Hepatic stellate cell (primary cell): ENCODE measurements at regions not wholly inside any gene's neighbourhood (a gene's known extent, or its start where the extent isn't known, plus 50 kb on each side); places are given as distances from the start of the nearest gene placed in this dataset.
"Not testable (repeated sequence)": the region's sequence is repeated elsewhere in the genome, so short reads cannot be mapped to it uniquely, and the experiment has no call there.

Experiments used
- DNase-seq: peaks from one replicate; pipeline ENCODE4 v3.0.0; 2011; ENCODE audit warnings: low spot score

DNA sequence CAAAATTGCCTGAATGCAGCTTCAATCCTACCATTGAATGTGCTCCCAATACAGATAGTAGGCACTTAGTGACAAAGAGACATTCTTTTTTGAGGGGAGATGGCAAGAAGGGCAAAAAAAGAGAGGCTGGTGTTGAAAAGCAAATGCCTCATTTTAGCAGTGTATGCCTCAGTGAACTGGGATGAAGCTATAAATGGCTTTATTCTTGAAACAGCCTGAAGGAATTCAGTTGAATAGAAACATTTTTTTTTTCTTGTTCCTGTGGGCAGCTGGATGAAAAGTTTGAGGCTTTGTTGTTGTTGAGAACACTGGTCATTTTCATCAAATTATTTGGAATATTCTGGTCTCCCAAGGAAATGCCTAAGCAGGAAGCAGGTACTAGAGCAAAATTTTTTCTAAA is 228.9 kb downstream of the RNF144A start:
- no peak for DNase-seq

GRCh38 chr2:7154656-7155055 is 237.4 kb downstream of the RNF144A start:
- no peak for DNase-seq

DNA sequence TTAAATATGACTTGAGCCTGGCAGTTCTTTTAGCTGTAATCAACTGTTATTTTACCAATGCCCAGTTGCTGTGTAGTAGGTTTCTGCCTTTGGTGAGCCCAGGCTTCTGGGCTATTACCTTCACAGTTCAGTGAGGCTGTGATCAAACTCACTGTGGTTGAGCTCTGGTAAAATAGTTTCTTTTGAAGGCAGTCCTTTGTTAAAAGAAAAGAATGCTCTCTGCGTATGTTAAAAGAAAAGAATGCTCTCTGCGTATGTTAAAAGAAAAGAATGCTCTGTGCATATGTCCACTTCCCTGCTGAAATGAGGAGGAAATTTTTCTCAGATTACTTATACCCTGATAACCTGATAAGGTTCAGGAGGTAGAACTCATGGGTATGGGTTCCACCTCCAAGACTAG is 244.3 kb downstream of the RNF144A start:
- no peak for DNase-seq

GRCh38 chr2:7165736-7166135 is 248.5 kb downstream of the RNF144A start:
- no peak for DNase-seq

GRCh38 chr2:7167801-7168411 is 250.7 kb downstream of the RNF144A start:
- DNase-seq, result no peak

- no peak for DNase-seq
These were observed 252.4 kb downstream of the RNF144A start for GRCh38 chr2:7169593-7169992.

DNA sequence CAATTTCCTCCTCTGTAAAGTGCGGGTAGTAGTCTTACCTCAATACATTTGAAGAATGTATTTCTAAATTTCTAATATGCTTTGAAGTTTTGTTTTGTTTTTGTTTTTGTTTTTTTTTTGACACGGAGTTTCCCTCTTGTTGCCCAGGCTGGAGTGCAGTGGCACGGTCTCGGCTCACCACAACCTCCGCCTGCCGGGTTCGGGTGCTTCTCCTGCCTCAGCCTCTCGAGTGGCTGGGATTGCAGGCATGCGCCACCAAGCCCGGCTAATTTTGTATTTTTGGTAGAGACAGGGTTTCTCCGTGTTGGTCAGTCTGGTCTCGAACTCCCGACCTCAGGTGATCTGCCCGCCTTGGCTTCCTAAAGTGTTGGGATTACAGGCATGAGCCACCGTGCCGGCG is 261.8 kb downstream of the RNF144A start:
- DNase-seq, result not testable (repeated sequence)

DNA sequence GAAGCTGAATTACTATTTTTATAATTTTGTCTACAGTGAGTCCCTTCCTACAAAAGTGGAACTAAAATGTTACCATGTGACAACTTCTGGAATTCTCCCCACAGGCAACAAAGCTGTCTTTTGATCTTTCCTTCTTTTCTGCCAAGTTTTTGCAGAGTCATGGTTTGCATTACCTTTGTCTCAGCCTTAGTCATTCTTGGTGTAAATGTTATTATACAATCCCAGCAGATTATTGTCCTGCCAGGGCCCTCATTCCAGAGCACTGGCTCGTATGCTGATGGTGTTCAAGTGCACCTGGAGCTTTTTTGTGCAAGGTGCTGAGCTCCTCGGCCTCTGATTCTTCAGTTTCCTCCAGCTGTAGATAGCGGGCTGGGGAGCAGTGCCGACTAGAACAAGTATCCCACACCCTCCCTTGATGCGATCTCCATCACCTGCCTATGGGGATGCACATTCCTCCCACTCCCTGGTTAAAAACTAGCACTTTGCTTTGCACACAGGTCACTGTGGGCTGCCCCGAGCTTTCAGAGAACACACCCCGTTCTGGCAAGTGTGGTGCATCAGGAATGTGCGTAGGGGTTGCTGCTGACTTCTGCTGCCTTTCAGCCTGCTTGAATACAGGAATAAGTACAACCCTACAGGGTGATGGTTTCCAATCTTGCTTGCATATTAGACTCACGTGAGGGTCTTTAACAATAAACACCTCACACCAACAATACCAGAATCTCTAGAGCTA is 263.6 kb downstream of the RNF144A start:
- DNase-seq, result no peak

DNA sequence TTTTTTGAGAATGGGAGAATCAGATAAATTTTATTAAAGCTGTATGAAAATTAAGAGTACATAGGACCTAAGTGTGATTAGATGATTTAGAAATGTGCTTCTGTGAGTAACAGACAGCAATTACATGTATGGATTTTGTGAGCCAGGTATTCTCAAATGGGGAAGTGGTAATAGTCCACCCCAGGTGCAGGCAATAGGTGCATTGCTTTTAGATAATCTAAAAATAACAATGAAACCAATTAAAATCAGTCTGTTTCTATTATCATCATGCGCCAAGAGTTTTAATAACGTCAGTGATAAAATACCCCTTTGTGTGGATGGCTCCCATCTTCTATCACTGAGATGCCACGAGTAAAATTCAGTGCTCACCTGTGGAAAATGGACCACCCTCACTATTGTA is 265.3 kb downstream of the RNF144A start:
- no peak for DNase-seq

DNA sequence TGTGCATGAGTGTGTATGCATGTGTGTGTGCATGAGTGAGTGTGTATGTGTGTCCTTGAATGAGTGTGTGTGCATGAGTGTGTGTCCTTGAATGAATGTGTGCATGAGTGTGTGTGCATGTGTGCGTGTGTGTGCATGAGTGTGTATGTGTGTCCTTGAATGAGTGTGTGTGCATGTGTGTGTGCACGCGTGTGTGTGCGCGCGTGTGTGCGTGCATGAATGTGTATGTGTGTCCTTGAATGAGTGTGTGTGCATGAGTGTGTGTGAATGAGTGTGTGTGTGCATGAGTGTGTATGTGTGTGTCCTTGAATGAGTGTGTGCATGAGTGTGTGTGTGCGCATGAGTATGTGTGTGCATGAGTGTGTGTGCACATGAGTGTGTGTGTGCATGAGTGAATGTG is 271.9 kb downstream of the RNF144A start:
- no peak for DNase-seq

DNA sequence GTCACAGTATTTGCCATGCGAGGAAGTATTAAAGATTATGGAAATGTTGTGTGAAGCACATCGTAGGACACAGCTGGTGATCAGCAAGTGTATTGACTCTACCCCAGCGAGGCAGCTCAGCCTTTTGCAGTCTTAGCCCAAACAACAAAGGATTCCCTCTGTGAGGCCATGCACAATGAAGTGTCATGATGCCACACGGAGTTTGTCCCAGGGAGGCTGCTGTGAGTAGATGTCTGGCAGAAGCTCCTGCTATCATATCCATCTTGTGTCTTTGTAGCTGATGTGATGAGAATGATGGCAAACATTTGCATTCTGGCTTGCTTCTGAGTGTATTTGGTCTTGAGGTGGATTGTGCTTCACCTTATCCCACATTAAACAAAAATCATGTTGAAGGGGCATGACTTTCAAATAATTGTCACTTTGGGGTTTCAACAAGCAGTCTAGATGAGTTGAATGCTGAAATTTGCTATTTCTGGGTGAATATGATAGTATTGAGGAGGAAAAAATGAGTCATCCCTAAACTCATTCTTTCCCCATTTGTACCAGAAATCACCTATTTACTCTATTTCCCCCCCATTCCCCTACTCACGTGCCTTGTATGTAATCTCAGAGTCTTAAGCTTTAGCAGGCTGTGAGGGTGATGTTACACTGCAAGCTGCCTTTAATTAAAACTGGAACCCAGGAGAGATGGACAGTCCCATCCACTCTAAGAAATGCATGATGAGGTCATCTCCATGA is 273.5 kb downstream of the RNF144A start:
- DNase-seq, result no peak

DNA sequence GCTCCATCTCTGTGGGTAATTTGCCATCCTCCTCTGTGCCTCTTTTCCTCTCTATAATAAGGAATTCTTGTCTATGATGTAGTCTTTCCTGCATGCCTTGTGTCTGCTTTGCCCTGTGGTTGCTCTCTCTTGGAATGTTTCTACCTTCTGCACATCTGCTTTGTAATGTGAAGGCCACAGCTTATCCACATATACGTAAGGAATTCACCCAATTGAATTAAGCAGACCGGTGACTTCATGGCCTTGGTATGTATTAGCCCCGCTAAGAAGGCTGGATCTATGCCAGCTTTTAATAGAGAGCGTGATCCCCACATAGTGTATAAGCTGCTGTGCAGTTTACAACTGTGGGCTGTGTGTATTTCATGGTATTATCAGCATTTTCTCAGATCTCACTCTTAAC is 274.7 kb downstream of the RNF144A start:
- no peak for DNase-seq

DNA sequence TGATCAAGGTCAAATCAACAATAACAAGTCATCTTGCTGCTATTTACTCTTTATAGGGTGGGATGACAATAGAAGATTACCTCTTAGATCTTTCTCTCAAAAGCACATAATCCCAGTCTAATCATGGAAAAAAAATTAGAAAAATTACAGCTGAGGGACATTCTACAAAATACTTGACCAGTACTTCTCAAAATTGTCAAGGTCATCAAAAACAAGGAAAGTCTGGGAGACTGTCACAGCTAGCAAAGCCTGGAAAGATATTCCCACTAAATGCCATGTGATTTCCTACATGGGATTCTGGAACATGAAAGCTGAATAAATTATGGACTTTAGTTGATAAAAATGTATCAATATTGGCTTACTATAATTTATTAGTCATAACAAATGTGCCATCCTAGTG is 276.2 kb downstream of the RNF144A start:
- no peak for DNase-seq

DNA sequence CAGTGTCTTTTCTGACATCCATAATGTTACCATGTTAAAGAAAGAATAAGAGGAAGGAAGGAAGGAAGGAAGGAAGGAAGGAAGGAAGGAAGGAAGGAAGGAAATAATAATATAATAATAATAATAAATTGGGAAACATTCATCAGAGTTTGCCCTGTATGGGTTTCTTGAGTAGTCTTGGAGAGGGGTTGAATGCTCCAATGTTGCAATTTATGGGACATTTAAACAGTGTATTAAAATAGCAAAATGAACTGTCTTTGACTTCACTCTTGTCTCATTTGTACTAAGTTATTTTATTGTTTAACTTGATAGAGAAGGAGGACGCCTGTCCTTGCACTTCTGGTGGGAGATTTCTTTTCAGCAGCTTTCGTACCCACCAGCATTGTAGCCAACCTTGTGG is 277.7 kb downstream of the RNF144A start:
- no peak for DNase-seq

GRCh38 chr2:7196883-7197282 is 279.7 kb downstream of the RNF144A start:
- no peak for DNase-seq

DNA sequence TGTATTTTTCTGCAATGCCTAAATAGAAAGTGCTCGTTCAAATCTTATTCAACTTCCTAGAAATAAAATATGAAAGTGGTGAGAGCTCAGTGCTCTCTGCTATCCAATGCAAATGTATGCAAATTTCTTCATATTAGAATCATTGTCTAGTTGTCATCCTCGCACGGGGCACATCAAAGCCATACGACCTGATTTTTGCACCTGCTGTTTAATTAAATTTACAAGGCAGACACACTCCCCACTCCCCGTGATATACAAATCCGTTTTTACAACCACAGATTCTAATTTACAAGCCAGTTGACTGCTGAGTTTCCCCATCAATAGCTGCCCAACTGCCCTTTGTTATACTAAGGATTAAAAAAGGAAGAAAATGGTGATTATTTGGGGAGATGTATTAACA is 284.6 kb downstream of the RNF144A start:
- no peak for DNase-seq

DNA sequence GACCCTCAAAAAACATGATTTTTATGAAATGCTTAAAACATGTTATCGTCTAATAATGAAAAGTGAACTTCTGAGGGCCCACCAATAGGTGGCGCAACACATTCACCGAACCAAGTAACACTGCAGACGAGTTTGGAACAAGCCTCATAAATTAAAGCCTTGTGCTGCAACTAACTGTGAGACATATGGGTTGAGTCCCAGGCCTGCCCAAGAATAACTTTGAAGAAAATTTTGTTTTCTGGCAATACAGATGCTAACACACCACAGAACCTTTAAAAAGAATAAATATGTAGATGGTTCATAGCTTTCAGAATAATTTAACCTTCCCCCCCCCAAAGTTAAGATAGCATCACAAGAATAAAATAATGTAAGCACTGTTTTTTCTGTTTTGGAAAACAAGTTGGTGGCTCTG is 285.9 kb downstream of the RNF144A start:
- peak; percentile 9 for DNase-seq

- no peak for DNase-seq
These were observed 288.1 kb downstream of the RNF144A start for GRCh38 chr2:7205151-7205830.

- DNase-seq, result no peak
These were observed 289.0 kb downstream of the RNF144A start for GRCh38 chr2:7206111-7206810.

DNA sequence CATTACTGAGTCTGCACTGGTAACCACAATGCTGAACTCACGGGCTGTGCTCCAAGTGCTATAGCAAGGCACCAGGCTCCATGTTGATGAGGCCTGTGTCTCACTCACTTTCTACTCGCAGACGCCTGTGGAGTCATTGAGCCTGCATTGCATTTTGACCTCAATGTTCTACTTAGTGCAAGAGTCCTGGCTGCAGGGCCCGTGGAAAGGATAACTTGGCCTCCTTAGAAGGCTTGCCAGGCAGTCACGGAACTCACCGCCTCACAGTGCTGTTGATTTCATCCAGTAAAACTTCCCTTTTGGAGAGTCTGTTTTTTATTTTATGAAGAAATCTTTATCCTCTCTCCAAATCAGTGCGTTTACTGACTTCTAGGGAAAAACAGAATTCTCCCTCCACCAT is 290.4 kb downstream of the RNF144A start:
- DNase-seq, result no peak

- no peak for DNase-seq
These were observed 292.7 kb downstream of the RNF144A start for GRCh38 chr2:7209757-7210555.
